SH-SY5Y (cell line): ENCODE measurements at regions not wholly inside any gene's neighbourhood (a gene's known extent, or its start where the extent isn't known, plus 50 kb on each side); places are given as distances from the start of the nearest gene placed in this dataset.

Source experiments
- GATA2 ChIP-seq: IDR thresholded peaks from 2 replicates; pipeline ENCODE4 v1.6.1; 2011; ENCODE audit warnings: mild to moderate bottlenecking, low read depth, low read length
- GATA3 ChIP-seq: IDR thresholded peaks from 2 replicates; pipeline ENCODE4 v1.6.1; 2011; ENCODE audit warnings: low read depth, mild to moderate bottlenecking, low read length, moderate library complexity

DNA sequence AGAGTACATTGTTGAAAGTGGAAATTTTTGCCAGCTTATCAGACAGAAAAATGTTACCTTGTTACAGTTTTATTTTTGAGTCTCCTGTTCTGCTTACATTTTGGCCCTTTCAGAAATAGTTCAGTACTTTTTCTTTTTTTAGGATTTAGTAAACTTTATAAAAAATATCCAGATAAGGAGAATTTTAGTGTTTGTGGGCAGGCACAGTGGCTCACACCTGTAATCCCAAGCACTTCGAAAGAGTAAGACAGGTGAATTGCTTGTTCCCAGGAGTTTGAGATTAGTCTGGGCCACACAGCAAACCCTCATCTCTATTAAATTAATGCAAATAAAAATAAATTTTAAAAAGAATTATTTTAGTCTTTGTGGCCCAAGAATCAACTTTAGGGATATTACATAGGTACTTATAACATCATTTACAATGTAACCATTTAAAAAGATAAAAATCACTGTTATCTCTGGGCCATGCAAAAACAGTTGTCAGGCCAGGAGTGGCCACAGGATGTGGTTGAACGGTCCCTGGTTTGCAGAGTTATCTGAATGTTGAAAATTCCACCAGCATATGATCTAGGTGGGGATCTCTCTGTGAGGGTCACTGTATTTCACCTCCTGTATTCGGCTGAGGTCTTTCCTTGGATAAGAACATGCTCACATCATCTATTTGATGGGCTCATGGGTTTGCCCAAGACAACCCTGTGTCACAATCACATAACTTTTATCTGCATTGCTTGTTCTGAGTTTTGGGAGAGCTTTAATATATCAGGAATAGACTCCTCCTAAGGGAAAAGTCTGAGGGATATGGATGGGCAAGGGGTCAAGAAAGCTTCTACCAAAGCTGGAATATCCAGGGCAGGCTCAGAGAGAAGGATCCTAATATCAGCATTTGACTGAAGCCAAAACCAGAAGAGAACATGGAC, 91.5 kb downstream of the GGTLC2 start:
- no peak for TF ChIP-seq GATA2
- no peak for TF ChIP-seq GATA3

DNA sequence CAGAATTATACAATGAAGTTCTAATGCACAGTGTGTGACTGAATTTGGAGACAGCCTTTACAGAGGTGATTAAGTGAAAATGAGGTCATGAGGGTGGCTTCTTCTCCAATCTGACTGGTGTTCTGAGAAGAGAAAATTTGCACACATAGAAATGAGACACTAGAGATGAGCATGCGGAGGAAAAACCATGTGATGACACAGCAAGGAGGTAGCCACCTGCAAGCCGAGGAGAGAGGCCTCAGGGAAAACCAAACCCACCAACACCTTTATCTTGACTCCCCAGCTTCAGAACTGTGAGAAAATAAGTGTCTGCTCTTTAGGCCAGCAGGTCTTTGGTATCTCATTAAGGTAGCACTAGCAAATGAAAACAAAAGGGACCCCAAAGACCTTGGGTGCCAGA, 93.2 kb downstream of the GGTLC2 start:
- TF ChIP-seq GATA3 (no peak), GATA2 (no peak)

DNA sequence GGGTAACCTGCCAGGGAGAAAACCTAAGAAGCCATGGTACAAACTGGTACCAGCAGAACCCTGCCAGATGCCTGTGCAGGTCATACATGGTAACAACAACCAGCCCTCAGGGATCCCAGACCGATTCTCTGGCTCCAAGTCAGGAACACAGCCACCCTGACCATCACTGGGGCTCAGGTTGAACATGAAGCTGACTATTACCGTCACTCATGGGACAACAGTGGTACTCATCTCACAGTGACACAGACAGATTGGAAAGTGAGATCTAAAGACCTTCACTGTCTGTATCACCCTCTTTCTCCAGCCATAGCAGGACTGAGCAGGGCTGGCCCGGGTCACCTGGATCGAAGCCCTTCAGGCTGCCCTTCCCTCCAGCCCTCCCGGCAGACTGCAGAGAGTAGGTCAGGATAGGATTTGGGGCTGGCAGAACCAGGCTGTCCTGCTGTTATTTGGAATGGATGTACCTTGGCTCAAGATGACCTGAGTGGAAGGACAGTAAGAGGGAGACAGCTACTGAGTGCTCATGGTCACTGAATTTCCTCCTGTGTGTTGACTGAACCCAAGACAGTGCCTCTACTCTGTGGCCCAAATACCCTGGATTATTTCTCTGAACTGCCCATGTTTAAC, 94.7 kb downstream of the GGTLC2 start:
- TF ChIP-seq GATA2, result no peak
- no peak for TF ChIP-seq GATA3

DNA sequence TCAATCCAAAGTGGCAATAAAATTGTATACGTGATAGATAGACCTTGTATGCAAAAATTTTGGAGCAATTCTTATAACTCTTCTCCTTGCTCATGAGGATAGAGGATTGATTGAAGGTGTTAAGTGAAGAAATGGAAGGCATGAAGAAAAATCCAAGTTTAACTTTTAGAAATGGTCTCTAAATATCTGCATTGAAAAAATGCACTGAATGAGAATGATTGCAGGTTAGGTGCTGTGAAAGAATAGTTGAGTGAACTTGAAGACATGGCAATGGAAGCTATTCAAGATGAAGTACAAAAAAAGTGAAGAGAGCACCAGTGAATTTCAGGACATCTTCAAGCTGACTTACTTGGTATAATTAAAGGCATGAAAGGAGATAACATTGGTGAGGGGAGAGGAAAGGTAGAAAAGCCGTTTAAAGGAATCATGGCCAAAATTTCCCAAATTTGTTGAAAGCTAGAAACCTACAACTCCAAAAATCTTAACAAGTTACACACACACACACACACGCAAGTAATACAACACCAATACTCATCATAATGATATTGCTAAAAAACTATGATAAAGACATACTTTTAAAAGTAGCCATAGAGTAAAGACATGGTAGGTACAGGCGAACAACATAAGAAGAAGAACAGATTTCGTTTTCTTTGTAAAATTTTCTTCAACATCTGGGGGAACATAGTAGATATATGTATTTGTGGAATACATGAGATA, 96.3 kb downstream of the GGTLC2 start:
- TF ChIP-seq GATA3, result no peak
- no peak for TF ChIP-seq GATA2

DNA sequence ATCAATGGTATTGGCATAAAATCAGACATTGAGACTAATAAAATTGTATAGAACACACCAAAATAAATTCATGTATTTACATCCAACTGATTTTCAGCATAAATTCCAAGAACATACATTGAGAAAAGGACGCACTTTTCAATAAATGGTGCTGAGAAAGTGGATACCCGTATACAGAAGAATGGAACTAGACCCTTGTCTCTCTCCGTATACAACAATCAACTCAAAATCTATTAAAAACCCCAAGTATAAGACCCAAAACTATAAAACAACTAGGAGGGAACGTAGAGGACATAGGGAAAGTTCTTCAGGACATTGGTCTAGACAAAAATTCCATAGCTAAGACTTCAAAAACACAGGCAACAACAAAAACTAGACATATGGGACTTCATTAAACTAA, 97.4 kb downstream of the GGTLC2 start:
- TF ChIP-seq GATA2, result no peak
- no peak for TF ChIP-seq GATA3

DNA sequence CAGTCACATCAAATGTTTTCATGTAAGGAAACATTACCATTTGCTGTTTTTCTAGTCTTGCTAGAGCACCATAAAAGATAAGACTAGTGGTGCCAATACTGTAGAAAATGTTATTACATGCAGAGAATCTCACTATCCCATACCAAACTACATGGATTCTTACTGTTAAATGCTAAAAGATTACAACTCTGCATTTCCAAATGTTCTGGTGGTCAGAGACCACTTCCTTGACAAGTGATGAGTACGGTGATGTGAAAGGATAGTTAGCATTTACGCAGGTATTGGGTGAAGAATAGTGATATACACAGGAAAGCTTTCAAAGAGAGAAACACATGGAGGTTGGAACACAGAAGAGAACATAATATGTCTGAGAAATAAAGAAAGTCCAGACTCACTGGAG, 98.2 kb downstream of the GGTLC2 start:
- TF ChIP-seq GATA3 (no peak), GATA2 (no peak)

DNA sequence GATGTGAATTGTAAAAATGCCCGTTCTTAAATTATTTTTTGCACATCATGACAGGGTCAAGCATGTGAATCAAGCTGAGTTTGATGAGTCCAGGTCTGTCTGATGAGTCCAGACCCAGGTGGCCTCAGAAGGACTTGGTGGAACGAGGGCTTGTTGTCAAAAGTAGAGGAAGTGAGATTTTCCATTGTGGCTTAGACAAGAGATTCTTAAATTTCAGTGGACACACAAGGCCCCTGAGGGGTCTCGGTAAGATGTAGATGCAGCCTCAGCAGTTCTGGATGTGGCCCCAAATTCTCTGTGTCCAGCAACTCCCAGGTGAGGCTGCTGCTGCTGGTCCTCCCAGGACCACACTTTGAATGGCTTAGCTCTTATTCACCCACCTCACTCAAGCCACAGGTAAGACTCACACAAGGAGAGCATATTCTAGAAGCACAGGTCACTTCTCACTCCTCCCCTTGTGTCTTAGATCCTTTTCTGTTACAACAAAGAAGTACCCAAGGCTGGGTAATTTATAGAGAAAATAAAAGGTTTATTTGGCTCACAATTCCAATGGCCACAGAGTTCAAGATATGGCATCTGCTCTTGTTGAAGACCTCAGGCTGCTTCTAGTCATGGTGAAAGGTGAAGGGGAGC, 98.8 kb downstream of the GGTLC2 start:
- no peak for TF ChIP-seq GATA3
- no peak for TF ChIP-seq GATA2

DNA sequence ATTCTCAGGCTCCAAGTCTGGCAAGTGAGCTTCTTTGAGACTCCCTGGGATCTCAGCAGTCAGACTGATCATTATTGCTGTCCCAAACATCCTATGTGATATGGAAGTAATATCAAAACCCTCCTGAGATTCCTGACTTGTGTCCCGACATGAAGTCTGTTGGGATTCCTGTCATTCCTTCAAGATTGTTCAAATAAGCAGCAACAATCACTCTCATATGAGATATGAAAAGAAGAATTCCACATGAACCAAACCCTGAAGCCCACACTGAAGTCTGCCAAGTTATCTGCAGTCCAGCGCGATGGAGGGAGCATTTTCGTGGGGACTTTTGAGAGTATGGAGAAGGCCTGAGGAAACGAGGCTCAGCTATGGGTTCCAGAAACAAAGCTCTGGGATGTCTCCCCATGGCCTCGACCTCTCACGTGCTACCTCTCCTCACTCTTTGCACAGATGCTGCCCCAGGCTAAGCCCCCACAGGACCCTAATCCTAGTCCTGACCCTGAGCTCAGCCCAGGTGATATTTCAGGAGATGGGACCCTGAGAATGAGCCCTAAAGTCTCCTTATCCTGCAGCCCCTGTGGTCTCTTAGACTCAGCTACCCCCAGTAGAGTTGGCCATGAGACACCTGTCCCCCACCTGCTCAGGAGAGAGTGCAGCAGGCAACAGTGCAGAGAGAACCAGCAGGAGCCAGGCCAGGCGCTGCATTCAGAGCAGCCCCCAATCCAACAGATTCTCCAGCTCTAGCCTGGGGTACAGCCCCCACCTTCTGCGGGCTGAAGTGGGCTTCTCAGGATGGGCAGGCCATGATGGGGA, 100.2 kb downstream of the GGTLC2 start:
- TF ChIP-seq GATA2 (no peak), GATA3 (no peak)

DNA sequence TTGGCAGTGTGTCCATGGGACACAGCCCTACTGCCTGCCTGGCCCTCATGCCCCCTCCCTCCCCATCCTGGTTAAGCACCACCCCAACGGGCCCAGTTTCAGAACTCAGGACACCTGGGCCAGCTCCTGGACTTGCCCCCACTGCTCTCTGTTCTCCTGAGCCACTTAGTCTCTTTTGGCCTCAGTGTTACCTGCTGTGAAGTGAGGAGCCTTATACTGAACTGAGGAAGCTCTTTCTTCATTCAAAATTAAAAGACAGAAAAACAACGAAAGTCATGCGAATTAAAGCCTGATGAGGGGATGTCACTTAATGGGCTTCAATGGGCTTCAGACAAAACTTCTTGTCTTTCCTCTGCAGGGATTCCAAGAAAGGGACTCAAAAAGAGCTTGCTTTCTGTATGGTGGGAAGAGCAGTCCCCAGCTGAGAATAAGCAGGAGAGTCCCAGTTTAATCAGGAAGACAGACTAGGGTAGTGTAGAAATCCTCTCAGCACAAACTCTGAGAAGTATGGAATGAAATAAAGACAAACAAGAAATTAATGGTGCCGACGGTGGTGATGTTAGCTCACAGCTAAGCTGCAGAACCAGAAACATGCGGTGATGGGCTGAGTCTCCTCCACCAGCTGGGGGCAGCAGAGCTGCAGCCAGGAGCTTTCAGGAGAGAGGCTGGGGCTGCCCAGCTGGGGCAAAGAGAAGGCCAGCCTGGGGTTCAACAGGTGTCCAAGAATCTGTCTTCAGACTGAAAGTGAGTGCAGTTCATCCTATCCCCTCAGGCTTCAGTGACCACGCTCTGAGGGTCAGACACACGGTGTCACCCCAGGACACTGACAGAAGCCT, 101.0 kb downstream of the GGTLC2 start:
- TF ChIP-seq GATA2, result no peak
- TF ChIP-seq GATA3, result no peak

DNA sequence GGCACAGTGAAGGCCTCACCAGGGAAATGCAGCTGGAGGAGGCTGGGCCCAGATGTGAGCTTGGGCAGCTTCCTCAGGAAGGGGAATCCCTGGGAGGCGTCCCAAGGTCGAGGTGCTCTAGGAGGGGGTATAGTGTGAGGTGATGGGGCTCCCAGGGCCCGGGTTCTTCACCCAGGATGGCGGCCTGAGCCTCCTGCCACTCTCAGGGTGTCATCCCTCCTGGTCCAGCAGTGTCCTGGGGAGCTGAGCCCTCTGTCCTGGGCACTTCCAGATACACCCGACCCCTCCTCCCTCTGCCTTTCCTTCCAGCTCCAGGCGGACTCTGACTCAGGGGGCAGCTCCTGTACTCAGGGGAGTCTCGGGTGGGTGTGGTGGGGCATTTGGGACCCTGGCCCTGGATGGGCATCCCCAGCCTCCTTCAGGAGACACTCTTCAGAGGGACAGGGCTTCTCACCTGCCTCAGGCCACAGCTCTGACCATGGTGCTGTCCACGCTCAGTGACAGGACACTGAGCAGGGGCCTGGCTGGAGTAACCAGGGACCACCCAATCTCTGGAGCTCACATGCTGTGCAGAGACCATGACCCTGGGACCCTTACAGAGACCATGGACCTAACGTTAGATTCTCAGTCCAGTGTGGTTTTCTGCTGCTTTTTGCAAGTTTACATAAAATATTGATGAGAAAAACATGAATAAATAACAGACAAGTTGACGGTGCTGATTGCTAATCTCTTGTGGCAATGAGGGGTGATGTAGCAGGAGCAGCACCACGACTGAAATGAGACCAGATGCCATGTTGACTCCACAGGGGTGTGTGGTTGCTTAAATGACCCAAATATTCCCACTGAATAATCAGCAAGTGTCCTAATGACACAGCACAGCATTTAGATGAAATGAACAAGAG, 101.9 kb downstream of the GGTLC2 start:
- TF ChIP-seq GATA3 (no peak), GATA2 (no peak)
